H1 (cell line): ENCODE measurements at regions not wholly inside any gene's neighbourhood (a gene's known extent, or its start where the extent isn't known, plus 50 kb on each side); places are given as distances from the start of the nearest gene placed in this dataset.

Experiments
- CHD1 ChIP-seq: IDR thresholded peaks from 2 replicates; pipeline ENCODE4 v1.6.1; 2012; ENCODE audit warnings: low read depth, low read length, improper control_type of control experiment
- TF ChIP-seq, protein P1 (sequence below): fragments of 300-600 bp; sonication (generic); IDR thresholded peaks from 2 replicates; pipeline ENCODE4 v1.7.1; 2012; ENCODE audit warnings: low read length, moderate library complexity, mild to moderate bottlenecking, inconsistent platforms; ENCODE audit not compliant: insufficient replicate concordance

DNA sequence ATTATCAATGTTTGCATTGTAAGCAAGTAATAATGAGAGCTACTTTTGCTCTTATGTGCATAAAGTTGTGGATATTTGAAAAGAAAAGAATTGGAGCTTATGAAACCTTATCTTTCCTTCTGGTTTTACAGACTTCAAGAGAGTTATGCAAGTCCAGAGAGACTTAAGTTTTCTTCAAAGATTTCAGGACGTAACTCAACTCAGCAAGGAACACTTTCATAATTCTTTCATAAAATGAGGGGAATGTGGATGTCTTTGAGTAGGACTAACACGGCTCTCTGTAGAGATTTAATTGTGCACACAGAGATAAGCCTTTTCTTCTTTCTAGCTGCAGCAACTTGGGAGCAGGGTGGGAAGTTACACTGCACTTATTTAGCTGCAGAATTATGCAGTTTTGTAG, 97.5 kb downstream of the DNAJB9 start (continued):
- TF ChIP-seq, protein P1, sequence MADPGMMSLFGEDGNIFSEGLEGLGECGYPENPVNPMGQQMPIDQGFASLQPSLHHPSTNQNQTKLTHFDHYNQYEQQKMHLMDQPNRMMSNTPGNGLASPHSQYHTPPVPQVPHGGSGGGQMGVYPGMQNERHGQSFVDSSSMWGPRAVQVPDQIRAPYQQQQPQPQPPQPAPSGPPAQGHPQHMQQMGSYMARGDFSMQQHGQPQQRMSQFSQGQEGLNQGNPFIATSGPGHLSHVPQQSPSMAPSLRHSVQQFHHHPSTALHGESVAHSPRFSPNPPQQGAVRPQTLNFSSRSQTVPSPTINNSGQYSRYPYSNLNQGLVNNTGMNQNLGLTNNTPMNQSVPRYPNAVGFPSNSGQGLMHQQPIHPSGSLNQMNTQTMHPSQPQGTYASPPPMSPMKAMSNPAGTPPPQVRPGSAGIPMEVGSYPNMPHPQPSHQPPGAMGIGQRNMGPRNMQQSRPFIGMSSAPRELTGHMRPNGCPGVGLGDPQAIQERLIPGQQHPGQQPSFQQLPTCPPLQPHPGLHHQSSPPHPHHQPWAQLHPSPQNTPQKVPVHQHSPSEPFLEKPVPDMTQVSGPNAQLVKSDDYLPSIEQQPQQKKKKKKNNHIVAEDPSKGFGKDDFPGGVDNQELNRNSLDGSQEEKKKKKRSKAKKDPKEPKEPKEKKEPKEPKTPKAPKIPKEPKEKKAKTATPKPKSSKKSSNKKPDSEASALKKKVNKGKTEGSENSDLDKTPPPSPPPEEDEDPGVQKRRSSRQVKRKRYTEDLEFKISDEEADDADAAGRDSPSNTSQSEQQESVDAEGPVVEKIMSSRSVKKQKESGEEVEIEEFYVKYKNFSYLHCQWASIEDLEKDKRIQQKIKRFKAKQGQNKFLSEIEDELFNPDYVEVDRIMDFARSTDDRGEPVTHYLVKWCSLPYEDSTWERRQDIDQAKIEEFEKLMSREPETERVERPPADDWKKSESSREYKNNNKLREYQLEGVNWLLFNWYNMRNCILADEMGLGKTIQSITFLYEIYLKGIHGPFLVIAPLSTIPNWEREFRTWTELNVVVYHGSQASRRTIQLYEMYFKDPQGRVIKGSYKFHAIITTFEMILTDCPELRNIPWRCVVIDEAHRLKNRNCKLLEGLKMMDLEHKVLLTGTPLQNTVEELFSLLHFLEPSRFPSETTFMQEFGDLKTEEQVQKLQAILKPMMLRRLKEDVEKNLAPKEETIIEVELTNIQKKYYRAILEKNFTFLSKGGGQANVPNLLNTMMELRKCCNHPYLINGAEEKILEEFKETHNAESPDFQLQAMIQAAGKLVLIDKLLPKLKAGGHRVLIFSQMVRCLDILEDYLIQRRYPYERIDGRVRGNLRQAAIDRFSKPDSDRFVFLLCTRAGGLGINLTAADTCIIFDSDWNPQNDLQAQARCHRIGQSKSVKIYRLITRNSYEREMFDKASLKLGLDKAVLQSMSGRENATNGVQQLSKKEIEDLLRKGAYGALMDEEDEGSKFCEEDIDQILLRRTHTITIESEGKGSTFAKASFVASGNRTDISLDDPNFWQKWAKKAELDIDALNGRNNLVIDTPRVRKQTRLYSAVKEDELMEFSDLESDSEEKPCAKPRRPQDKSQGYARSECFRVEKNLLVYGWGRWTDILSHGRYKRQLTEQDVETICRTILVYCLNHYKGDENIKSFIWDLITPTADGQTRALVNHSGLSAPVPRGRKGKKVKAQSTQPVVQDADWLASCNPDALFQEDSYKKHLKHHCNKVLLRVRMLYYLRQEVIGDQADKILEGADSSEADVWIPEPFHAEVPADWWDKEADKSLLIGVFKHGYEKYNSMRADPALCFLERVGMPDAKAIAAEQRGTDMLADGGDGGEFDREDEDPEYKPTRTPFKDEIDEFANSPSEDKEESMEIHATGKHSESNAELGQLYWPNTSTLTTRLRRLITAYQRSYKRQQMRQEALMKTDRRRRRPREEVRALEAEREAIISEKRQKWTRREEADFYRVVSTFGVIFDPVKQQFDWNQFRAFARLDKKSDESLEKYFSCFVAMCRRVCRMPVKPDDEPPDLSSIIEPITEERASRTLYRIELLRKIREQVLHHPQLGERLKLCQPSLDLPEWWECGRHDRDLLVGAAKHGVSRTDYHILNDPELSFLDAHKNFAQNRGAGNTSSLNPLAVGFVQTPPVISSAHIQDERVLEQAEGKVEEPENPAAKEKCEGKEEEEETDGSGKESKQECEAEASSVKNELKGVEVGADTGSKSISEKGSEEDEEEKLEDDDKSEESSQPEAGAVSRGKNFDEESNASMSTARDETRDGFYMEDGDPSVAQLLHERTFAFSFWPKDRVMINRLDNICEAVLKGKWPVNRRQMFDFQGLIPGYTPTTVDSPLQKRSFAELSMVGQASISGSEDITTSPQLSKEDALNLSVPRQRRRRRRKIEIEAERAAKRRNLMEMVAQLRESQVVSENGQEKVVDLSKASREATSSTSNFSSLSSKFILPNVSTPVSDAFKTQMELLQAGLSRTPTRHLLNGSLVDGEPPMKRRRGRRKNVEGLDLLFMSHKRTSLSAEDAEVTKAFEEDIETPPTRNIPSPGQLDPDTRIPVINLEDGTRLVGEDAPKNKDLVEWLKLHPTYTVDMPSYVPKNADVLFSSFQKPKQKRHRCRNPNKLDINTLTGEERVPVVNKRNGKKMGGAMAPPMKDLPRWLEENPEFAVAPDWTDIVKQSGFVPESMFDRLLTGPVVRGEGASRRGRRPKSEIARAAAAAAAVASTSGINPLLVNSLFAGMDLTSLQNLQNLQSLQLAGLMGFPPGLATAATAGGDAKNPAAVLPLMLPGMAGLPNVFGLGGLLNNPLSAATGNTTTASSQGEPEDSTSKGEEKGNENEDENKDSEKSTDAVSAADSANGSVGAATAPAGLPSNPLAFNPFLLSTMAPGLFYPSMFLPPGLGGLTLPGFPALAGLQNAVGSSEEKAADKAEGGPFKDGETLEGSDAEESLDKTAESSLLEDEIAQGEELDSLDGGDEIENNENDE, result no peak
- TF ChIP-seq CHD1, result no peak
